CD8-positive, alpha-beta memory T cell (primary cell): ENCODE measurements at regions not wholly inside any gene's neighbourhood (a gene's known extent, or its start where the extent isn't known, plus 50 kb on each side); places are given as distances from the start of the nearest gene placed in this dataset.

Experiments
- CTCF ChIA-PET: fragments of 350-600 bp; sonication (Branson Sonifier 250); formaldehyde crosslinking; loops from one replicate; lab custom pipeline; 2021; ENCODE audit warnings: antibody characterized with exemption; lab: Charles Lee
- POLR2A ChIA-PET: fragments of 350-600 bp; sonication (Branson Sonifier 250); formaldehyde crosslinking; loops from one replicate; lab custom pipeline; 2021; ENCODE audit warnings: antibody characterized with exemption; lab: Charles Lee
- DNase-seq, 5 donors: peaks; one replicate each; pipeline versions ENCODE4 v3.0.0 to v3.0.0-alpha.2; 2020 to 2022; ENCODE audit warnings: mixed read lengths in 1 of 5
- H3K27ac ChIP-seq: one replicate; pipeline ENCODE4 v1.7.0; 2013; ENCODE audit warnings: low read depth, mild to moderate bottlenecking, low read length, moderate library complexity
- H3K27me3 ChIP-seq: 2 replicates; pipeline ENCODE4 v1.7.0; 2013; ENCODE audit warnings: low read length, mild to moderate bottlenecking; ENCODE audit not compliant: insufficient read depth, poor library complexity, severe bottlenecking
- H3K36me3 ChIP-seq: 2 replicates; pipeline ENCODE4 v1.7.0; 2013; ENCODE audit warnings: mild to moderate bottlenecking, low read length, moderate library complexity; ENCODE audit not compliant: insufficient read depth
- H3K4me1 ChIP-seq: 2 replicates; pipeline ENCODE4 v1.7.0; 2013; ENCODE audit warnings: mild to moderate bottlenecking, low read length, moderate library complexity; ENCODE audit not compliant: insufficient read depth
- H3K4me3 ChIP-seq: 2 replicates; pipeline ENCODE4 v1.7.0; 2013; ENCODE audit warnings: mild to moderate bottlenecking, low read length
- H3K9me3 ChIP-seq: 2 replicates; pipeline ENCODE4 v1.7.0; 2013; ENCODE audit warnings: mild to moderate bottlenecking, low read length
- H3K27ac Mint-ChIP-seq, 8 donors: one replicate each; pipeline ENCODE4 v1.8.0; 2020 to 2021; ENCODE audit warnings: mixed read lengths in 8 of 8, mild to moderate bottlenecking in 6 of 8, inconsistent platforms in 3 of 8, moderate library complexity in 3 of 8
- H3K27me3 Mint-ChIP-seq, 2 donors: one replicate each; pipeline ENCODE4 v1.8.0; 2020 to 2021; ENCODE audit warnings: mixed read lengths in 2 of 2, mild to moderate bottlenecking in 1 of 2, moderate library complexity in 1 of 2
- H3K36me3 Mint-ChIP-seq, 3 donors: one replicate each; pipeline ENCODE4 v1.8.0; 2020 to 2021; ENCODE audit warnings: mixed read lengths in 3 of 3, inconsistent platforms in 1 of 3, mild to moderate bottlenecking in 1 of 3
- H3K4me1 Mint-ChIP-seq, 3 donors: one replicate each; pipeline ENCODE4 v1.8.0; 2020 to 2021; ENCODE audit warnings: mixed read lengths in 3 of 3, inconsistent platforms in 1 of 3, mild to moderate bottlenecking in 1 of 3
- H3K4me3 Mint-ChIP-seq, 7 donors: one replicate each; pipeline ENCODE4 v1.8.0; 2020 to 2021; ENCODE audit warnings: mixed read lengths in 7 of 7, mild to moderate bottlenecking in 6 of 7, moderate library complexity in 4 of 7, inconsistent platforms in 2 of 7
- H3K9me3 Mint-ChIP-seq, 5 donors: one replicate each; pipeline ENCODE4 v1.8.0; 2020 to 2022; ENCODE audit warnings: mixed read lengths in 5 of 5, mild to moderate bottlenecking in 3 of 5, moderate library complexity in 2 of 5, inconsistent platforms in 1 of 5

GRCh38 chr6:40733770-40734396 is 146.7 kb upstream of the LRFN2 start:
- Histone ChIP-seq H3K9me3 (no peaks in the 10 kb centered on the region), H3K4me3 (no peak overlapping the region), H3K36me3 (no peaks in the 10 kb centered on the region), H3K27ac (no peak overlapping the region), H3K27me3 (no peaks in the 10 kb centered on the region), H3K4me1 (no peaks in the 10 kb centered on the region)
- no peaks in the 10 kb centered on the region for H3K36me3 Mint-ChIP-seq
- H3K27ac Mint-ChIP-seq, result no peak overlapping the region
- peaks cover 14 to 16% of the 10 kb centered on the region in 2 donors for H3K27me3 Mint-ChIP-seq
- no peak overlapping the region for H3K4me3 Mint-ChIP-seq
- ChIA-PET POLR2A (no interaction called here), CTCF (no interaction called here)
- no peaks in the 10 kb centered on the region for H3K9me3 Mint-ChIP-seq
- no peak for DNase-seq
- H3K4me1 Mint-ChIP-seq, result no peaks in the 10 kb centered on the region

DNA sequence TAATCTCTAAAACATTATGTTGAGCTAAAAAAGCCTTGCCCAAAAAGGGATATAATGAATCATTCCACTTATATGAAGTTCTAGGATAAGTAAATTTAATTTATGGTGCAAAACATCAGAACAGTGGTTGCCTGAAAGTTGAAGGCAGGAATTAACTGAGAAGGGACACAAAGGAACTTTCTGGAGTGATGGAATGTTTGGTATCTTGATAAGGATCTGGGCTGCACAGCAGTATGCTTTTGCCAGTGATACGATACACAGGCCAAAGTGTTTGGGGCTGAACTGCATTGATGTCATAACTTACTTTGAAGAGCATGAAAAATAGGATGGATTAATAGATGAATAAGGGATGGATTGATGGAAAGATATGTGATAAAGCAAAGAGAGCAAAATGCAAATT is 146.1 kb upstream of the LRFN2 start:
- Mint-ChIP-seq H3K9me3 (no peaks in the 10 kb centered on the region), H3K4me3 (no peak overlapping the region), H3K27me3 (peaks cover 13 to 16% of the 10 kb centered on the region in 2 donors), H3K27ac (no peak overlapping the region), H3K4me1 (no peaks in the 10 kb centered on the region), H3K36me3 (no peaks in the 10 kb centered on the region)
- Histone ChIP-seq H3K4me3 (no peak overlapping the region), H3K9me3 (no peaks in the 10 kb centered on the region), H3K36me3 (no peaks in the 10 kb centered on the region), H3K27ac (no peak overlapping the region), H3K27me3 (no peaks in the 10 kb centered on the region), H3K4me1 (no peaks in the 10 kb centered on the region)
- ChIA-PET POLR2A (no interaction called here), CTCF (no interaction called here)
- no peak for DNase-seq

DNA sequence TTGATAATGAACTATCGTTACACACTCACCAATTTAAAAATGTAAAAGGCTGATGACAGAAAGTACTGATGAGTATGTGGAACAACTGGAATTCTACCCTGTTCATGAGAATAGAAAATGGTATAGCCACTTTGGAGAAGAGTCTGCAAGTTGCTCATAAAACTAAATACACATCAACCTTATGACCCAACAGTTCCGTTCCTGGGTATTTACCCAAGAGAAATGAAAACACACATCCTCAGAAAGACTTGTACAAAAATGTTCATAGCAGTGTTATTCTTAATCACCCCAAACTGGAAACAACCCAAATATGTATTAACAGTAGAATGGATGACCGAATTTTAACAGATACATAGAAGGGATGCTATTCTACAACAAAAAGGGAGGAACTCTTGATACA is 145.7 kb upstream of the LRFN2 start:
- Mint-ChIP-seq H3K36me3 (no peaks in the 10 kb centered on the region), H3K4me3 (no peak overlapping the region), H3K27ac (no peak overlapping the region), H3K9me3 (no peaks in the 10 kb centered on the region), H3K4me1 (no peaks in the 10 kb centered on the region), H3K27me3 (peaks cover 13 to 16% of the 10 kb centered on the region in 2 donors)
- no peak overlapping the region for H3K4me3 ChIP-seq
- no peak for DNase-seq
- no peaks in the 10 kb centered on the region for H3K9me3 ChIP-seq
- H3K36me3 ChIP-seq, result no peaks in the 10 kb centered on the region
- CTCF ChIA-PET, result no interaction called here
- POLR2A ChIA-PET, result no interaction called here
- H3K27me3 ChIP-seq, result no peaks in the 10 kb centered on the region
- H3K4me1 ChIP-seq, result no peaks in the 10 kb centered on the region
- no peak overlapping the region for H3K27ac ChIP-seq

DNA sequence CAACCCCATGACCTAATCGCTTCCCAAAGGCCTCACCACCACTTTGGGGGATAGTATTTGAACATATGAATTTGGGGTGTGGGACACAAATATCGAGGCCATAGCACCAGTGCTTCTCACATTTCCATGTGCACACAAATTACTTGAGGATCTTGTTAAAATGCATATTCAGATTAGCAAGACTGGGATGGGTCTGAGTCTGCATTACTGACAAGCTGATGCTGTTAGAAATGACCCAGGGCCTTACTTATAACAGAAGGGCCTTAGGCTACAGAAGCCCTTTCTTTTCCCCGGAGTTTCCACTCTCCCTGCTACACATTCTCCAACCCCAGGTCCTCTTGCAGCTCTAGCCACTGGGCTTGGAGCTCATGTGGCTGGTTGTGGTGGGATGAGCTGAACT is 141.5 kb upstream of the LRFN2 start:
- Histone ChIP-seq H3K36me3 (no peaks in the 10 kb centered on the region), H3K27ac (no peak overlapping the region), H3K27me3 (no peaks in the 10 kb centered on the region), H3K4me1 (no peaks in the 10 kb centered on the region), H3K9me3 (no peaks in the 10 kb centered on the region), H3K4me3 (no peak overlapping the region)
- H3K9me3 Mint-ChIP-seq, result no peaks in the 10 kb centered on the region
- no peaks in the 10 kb centered on the region for H3K36me3 Mint-ChIP-seq
- no peak overlapping the region for H3K4me3 Mint-ChIP-seq
- DNase-seq, result no peak
- ChIA-PET CTCF (no interaction called here), POLR2A (no interaction called here)
- no peaks in the 10 kb centered on the region for H3K4me1 Mint-ChIP-seq
- no peak overlapping the region for H3K27ac Mint-ChIP-seq
- peaks cover 2 to 4% of the 10 kb centered on the region in 2 donors for H3K27me3 Mint-ChIP-seq

DNA sequence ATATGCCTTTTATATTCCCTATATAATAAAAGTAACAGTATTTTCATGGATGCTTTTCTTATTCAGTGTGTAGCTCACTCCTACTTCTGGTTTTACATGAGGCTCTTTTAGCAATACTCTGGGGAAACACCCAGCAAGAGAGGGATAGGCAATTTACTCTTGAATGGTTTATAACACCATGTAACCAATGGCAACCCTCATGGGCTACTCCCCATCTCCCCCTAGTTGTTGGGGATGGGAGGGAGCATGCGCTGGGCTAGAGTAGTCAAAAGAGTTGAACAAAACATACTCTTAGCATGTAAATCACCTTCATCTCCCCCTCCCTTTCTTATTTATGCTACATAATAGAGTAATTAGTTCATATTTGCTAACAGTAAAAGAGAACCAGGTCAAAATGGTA is 140.1 kb upstream of the LRFN2 start:
- Histone ChIP-seq H3K27ac (no peak overlapping the region), H3K4me1 (no peaks in the 10 kb centered on the region), H3K9me3 (no peaks in the 10 kb centered on the region), H3K4me3 (no peak overlapping the region), H3K36me3 (no peaks in the 10 kb centered on the region), H3K27me3 (no peaks in the 10 kb centered on the region)
- no peak for DNase-seq
- H3K27me3 Mint-ChIP-seq, result peaks cover 0 to 2% of the 10 kb centered on the region in 2 donors
- no peak overlapping the region for H3K27ac Mint-ChIP-seq
- no peaks in the 10 kb centered on the region for H3K9me3 Mint-ChIP-seq
- no peak overlapping the region for H3K4me3 Mint-ChIP-seq
- CTCF ChIA-PET, result no interaction called here
- H3K36me3 Mint-ChIP-seq, result no peaks in the 10 kb centered on the region
- POLR2A ChIA-PET, result no interaction called here
- no peaks in the 10 kb centered on the region for H3K4me1 Mint-ChIP-seq

DNA sequence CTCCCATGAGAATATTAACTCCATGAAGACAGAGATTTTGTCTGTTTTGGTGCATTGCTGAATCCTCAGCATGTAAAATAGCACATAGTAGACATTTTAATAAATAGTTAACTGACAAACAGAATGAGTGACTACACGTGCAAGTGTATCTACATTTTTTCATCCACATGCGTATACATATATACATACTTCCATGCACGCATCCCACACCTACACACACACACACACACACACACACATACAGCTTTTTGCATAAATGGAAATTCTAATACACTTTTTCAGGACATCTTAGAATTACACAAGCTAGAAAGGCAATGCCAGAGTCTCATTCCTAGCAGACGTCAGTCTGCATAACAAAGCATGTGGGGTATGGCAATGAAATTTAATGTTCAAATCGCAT is 139.7 kb upstream of the LRFN2 start:
- CTCF ChIA-PET, result no interaction called here
- H3K9me3 ChIP-seq, result no peaks in the 10 kb centered on the region
- H3K4me1 Mint-ChIP-seq, result no peaks in the 10 kb centered on the region
- H3K4me1 ChIP-seq, result no peaks in the 10 kb centered on the region
- no peaks in the 10 kb centered on the region for H3K36me3 ChIP-seq
- no peak overlapping the region for H3K27ac ChIP-seq
- H3K27ac Mint-ChIP-seq, result no peak overlapping the region
- no peaks in the 10 kb centered on the region for H3K9me3 Mint-ChIP-seq
- H3K4me3 Mint-ChIP-seq, result no peak overlapping the region
- no peaks in the 10 kb centered on the region for H3K27me3 Mint-ChIP-seq
- no peak for DNase-seq
- H3K36me3 Mint-ChIP-seq, result no peaks in the 10 kb centered on the region
- POLR2A ChIA-PET, result no interaction called here
- H3K27me3 ChIP-seq, result no peaks in the 10 kb centered on the region
- H3K4me3 ChIP-seq, result no peak overlapping the region

- H3K27me3 Mint-ChIP-seq, result peaks cover 0 to 3% of the 10 kb centered on the region in 2 donors
- H3K4me1 Mint-ChIP-seq, result peaks cover 0 to 4% (median 1%) of the 10 kb centered on the region in 3 donors
- H3K27ac Mint-ChIP-seq, result no peak overlapping the region
- H3K4me3 Mint-ChIP-seq, result no peak overlapping the region
- no peaks in the 10 kb centered on the region for H3K9me3 ChIP-seq
- ChIA-PET POLR2A (no interaction called here), CTCF (no interaction called here)
- H3K27me3 ChIP-seq, result no peaks in the 10 kb centered on the region
- no peaks in the 10 kb centered on the region for H3K9me3 Mint-ChIP-seq
- no peaks in the 10 kb centered on the region for H3K36me3 ChIP-seq
- no peaks in the 10 kb centered on the region for H3K36me3 Mint-ChIP-seq
- no peaks in the 10 kb centered on the region for H3K4me1 ChIP-seq
- H3K27ac ChIP-seq, result no peak overlapping the region
- no peak overlapping the region for H3K4me3 ChIP-seq
- no peak for DNase-seq
These were observed 138.2 kb upstream of the LRFN2 start for GRCh38 chr6:40725390-40725789.

GRCh38 chr6:40724886-40725285 is 137.7 kb upstream of the LRFN2 start:
- ChIA-PET POLR2A (no interaction called here), CTCF (no interaction called here)
- H3K36me3 Mint-ChIP-seq, result no peaks in the 10 kb centered on the region
- Histone ChIP-seq H3K36me3 (no peaks in the 10 kb centered on the region), H3K27me3 (no peaks in the 10 kb centered on the region), H3K27ac (no peak overlapping the region), H3K4me3 (no peak overlapping the region), H3K4me1 (no peaks in the 10 kb centered on the region), H3K9me3 (no peaks in the 10 kb centered on the region)
- no peak for DNase-seq
- no peaks in the 10 kb centered on the region for H3K9me3 Mint-ChIP-seq
- H3K27ac Mint-ChIP-seq, result no peak overlapping the region
- H3K27me3 Mint-ChIP-seq, result peaks cover 0 to 3% of the 10 kb centered on the region in 2 donors
- H3K4me1 Mint-ChIP-seq, result peaks cover 0 to 9% (median 1%) of the 10 kb centered on the region in 3 donors
- H3K4me3 Mint-ChIP-seq, result no peak overlapping the region

DNA sequence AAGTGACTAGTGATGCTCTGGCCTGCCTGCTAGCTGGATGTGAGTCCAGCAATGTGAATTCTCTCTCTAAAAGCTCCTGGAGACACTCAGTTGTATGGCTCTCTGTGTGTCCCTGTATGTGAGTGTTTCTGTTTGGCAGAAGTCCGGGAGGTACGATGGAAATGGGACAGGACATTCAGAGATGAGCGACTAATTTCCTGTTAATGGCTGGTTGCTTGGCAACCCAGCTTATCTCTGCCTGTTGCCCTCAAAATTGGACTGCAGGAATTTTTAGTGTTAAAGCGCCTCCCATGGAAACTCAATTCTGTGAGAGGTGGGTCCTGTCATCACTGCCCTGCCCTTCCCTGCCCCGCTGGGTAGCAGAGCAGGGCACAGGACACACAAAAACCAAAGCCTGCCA is 136.8 kb upstream of the LRFN2 start:
- Histone ChIP-seq H3K36me3 (no peaks in the 10 kb centered on the region), H3K4me3 (no peak overlapping the region), H3K27me3 (no peaks in the 10 kb centered on the region), H3K9me3 (no peaks in the 10 kb centered on the region), H3K27ac (no peak overlapping the region), H3K4me1 (peaks cover 6% of the 10 kb centered on the region)
- no peak overlapping the region for H3K27ac Mint-ChIP-seq
- no peaks in the 10 kb centered on the region for H3K36me3 Mint-ChIP-seq
- no peaks in the 10 kb centered on the region for H3K9me3 Mint-ChIP-seq
- no peak for DNase-seq
- no peak overlapping the region for H3K4me3 Mint-ChIP-seq
- peaks cover 0 to 3% of the 10 kb centered on the region in 2 donors for H3K27me3 Mint-ChIP-seq
- peaks cover 5 to 17% (median 6%) of the 10 kb centered on the region in 3 donors for H3K4me1 Mint-ChIP-seq
- ChIA-PET CTCF (no interaction called here), POLR2A (no interaction called here)
